T-cell (primary cell): ENCODE measurements at regions not wholly inside any gene's neighbourhood (a gene's known extent, or its start where the extent isn't known, plus 50 kb on each side); places are given as distances from the start of the nearest gene placed in this dataset.

Experiments
- ATAC-seq, 4 experiments: fragments of 200-7000 bp in 3 of 4; fragments of 150-1000 bp in 1 of 4; cut with Tn5 transposase; replicated peaks in 1 of 4; 1 replicate in 3 of 4; 2 replicates in 1 of 4; pipeline ENCODE4 v1.10.0; 2021; ENCODE audit warnings: moderate library complexity in 3 of 4, mild to moderate bottlenecking in 2 of 4, moderate number of reproducible peaks in 1 of 4
- CTCF ChIA-PET, 2 donors: fragments of 300-600 bp; sonication (Branson Sonifier 250); formaldehyde crosslinking; loops; one replicate each; lab custom pipeline; 2022; ENCODE audit warnings: antibody characterized with exemption in 2 of 2; lab: Charles Lee
- POLR2A ChIA-PET, 2 donors: fragments of 300-600 bp; sonication (Branson Sonifier 250); formaldehyde crosslinking; loops; one replicate each; lab custom pipeline; 2022; ENCODE audit warnings: antibody characterized with exemption in 2 of 2; lab: Charles Lee
- DNase-seq, 35 experiments: peaks; one replicate each; pipeline versions ENCODE4 v3.0.0 to v3.0.0-alpha.2; 2013 to 2023
- H3K27ac ChIP-seq: one replicate; pipeline ENCODE4 v1.5.1; 2013; ENCODE audit warnings: low read length
- H3K27me3 ChIP-seq, 2 experiments: replicated peaks in 1 of 2; 1 replicate in 1 of 2; 2 replicates in 1 of 2; pipeline versions ENCODE4 v1.6.1 to v1.7.0; 2013; ENCODE audit warnings: low read length in 1 of 2, mixed read lengths in 1 of 2; ENCODE audit not compliant: control insufficient read depth in 2 of 2, insufficient read depth in 2 of 2; ENCODE audit errors: extremely low read depth in 1 of 2
- H3K36me3 ChIP-seq, 2 donors: 1 replicate in 1 of 2; 2 replicates in 1 of 2; pipeline versions ENCODE4 v1.6.1 to v1.7.0; 2013; ENCODE audit warnings: low read length in 1 of 2; ENCODE audit not compliant: control insufficient read depth in 2 of 2, insufficient read depth in 1 of 2; ENCODE audit errors: extremely low read depth in 1 of 2
- H3K4me1 ChIP-seq, 2 experiments: 1 replicate in 1 of 2; 2 replicates in 1 of 2; pipeline versions ENCODE4 v1.6.1 to v1.7.0; 2013; ENCODE audit warnings: low read length in 2 of 2, mixed read lengths in 1 of 2; ENCODE audit not compliant: insufficient read depth in 2 of 2, control insufficient read depth in 1 of 2; ENCODE audit errors: extremely low read depth in 1 of 2
- H3K4me3 ChIP-seq, 2 donors: 1 replicate in 1 of 2; 2 replicates in 1 of 2; pipeline versions ENCODE4 v1.5.1 to v1.7.0; 2013; ENCODE audit warnings: mild to moderate bottlenecking in 2 of 2, low read length in 1 of 2, moderate library complexity in 1 of 2; ENCODE audit not compliant: control insufficient read depth in 1 of 2; ENCODE audit errors: extremely low read depth in 1 of 2
- H3K9me3 ChIP-seq: 2 replicates; pipeline ENCODE4 v1.7.0; 2013
- H3K27ac Mint-ChIP-seq, 2 donors: one replicate each; pipeline ENCODE4 v1.8.0; 2020 to 2021; ENCODE audit warnings: mild to moderate bottlenecking in 2 of 2, mixed read lengths in 2 of 2
- H3K27me3 Mint-ChIP-seq, 2 donors: one replicate each; pipeline ENCODE4 v1.8.0; 2021 to 2022; ENCODE audit warnings: mixed read lengths in 2 of 2
- H3K36me3 Mint-ChIP-seq: one replicate; pipeline ENCODE4 v1.8.0; 2021; ENCODE audit warnings: mixed read lengths
- H3K4me1 Mint-ChIP-seq, 3 donors: one replicate each; pipeline ENCODE4 v1.8.0; 2020 to 2022; ENCODE audit warnings: mixed read lengths in 3 of 3, mild to moderate bottlenecking in 1 of 3
- H3K4me3 Mint-ChIP-seq, 3 donors: one replicate each; pipeline ENCODE4 v1.8.0; 2020 to 2022; ENCODE audit warnings: mild to moderate bottlenecking in 3 of 3, mixed read lengths in 3 of 3, moderate library complexity in 3 of 3
- H3K9me3 Mint-ChIP-seq, 3 donors: one replicate each; pipeline ENCODE4 v1.8.0; 2020 to 2022; ENCODE audit warnings: mixed read lengths in 3 of 3
- WGBS: methylation state at CpG from one replicate; pipeline ENCODE4 v1.1.5; 2013; ENCODE audit warnings: missing lambda C conversion rate; ENCODE audit not compliant: insufficient coverage; 5-methylcytosine and 5-hydroxymethylcytosine counted together

DNA sequence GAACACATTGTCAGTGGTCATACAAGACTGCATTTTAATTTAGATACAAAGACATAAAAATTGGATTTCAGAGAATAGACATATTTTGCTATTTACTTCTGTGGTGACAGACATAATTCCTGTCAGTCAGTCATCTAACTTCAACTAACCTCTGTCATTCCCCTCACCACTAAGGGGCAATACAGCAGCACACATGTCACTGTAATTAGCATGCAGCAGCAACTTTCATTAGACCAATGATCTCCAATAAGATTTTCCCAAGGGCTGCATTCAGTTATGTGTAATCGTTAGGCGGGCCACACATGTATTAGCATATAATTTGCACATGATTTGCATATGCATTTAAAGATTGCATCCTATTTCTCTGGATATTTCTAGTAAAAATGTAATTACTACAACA is 624.5 kb downstream of the NR4A2 start:
- ATAC-seq (no peak), DNase-seq (no peak)
- no peak overlapping the region for H3K27ac Mint-ChIP-seq
- no peaks in the 10 kb centered on the region for H3K36me3 Mint-ChIP-seq
- no peaks in the 10 kb centered on the region for H3K36me3 ChIP-seq
- H3K4me1 ChIP-seq = no peaks in the 10 kb centered on the region
- H3K9me3 Mint-ChIP-seq = no peaks in the 10 kb centered on the region
- 70% methylated on average over 2 of the region's 2 CpGs for WGBS
- no peaks in the 10 kb centered on the region for H3K9me3 ChIP-seq
- POLR2A ChIA-PET = no interaction called here
- no peak overlapping the region for H3K4me3 Mint-ChIP-seq
- H3K4me1 Mint-ChIP-seq = no peaks in the 10 kb centered on the region
- H3K27me3 ChIP-seq = no peaks in the 10 kb centered on the region
- H3K4me3 ChIP-seq = no peak overlapping the region
- H3K27me3 Mint-ChIP-seq = no peaks in the 10 kb centered on the region
- H3K27ac ChIP-seq = no peak overlapping the region
- CTCF ChIA-PET = no interaction called here

DNA sequence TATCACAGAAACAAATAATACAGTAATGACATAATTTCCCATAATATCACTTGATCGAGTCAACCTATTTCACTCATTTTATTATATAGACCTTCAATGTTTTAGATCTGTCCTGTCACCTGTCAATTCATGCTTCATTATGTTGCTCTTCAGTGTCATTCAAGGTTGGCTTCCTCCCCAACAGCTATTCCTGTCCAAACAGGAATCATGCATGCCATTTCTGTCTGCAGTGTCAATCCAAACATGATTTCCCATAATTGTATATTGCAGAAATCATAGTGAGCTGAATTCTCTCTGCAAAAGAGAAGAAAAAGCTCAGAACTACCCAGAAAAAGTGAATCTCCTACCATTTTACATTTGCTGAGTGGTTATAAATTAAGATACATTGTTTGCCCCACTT is 628.6 kb downstream of the NR4A2 start:
- WGBS = no CpG with 5 or more reads among the region's 1 CpG
- no peaks in the 10 kb centered on the region for H3K27me3 ChIP-seq
- H3K9me3 ChIP-seq = no peaks in the 10 kb centered on the region
- no peaks in the 10 kb centered on the region for H3K4me1 ChIP-seq
- H3K9me3 Mint-ChIP-seq = no peaks in the 10 kb centered on the region
- DNase-seq (no peak), ATAC-seq (no peak)
- H3K4me3 Mint-ChIP-seq = no peak overlapping the region
- no peak overlapping the region for H3K4me3 ChIP-seq
- H3K36me3 Mint-ChIP-seq = no peaks in the 10 kb centered on the region
- CTCF ChIA-PET = no interaction called here
- no peaks in the 10 kb centered on the region for H3K36me3 ChIP-seq
- no peak overlapping the region for H3K27ac ChIP-seq
- H3K4me1 Mint-ChIP-seq = no peaks in the 10 kb centered on the region
- H3K27ac Mint-ChIP-seq = no peak overlapping the region
- H3K27me3 Mint-ChIP-seq = no peaks in the 10 kb centered on the region
- POLR2A ChIA-PET = no interaction called here

GRCh38 chr2:155703048-155703447 is 629.5 kb downstream of the NR4A2 start:
- ChIA-PET POLR2A (no interaction called here), CTCF (no interaction called here)
- ATAC-seq = no peak
- no peaks in the 10 kb centered on the region for H3K4me1 ChIP-seq
- Mint-ChIP-seq H3K4me1 (no peaks in the 10 kb centered on the region), H3K36me3 (no peaks in the 10 kb centered on the region), H3K27ac (no peak overlapping the region), H3K4me3 (no peak overlapping the region), H3K27me3 (no peaks in the 10 kb centered on the region), H3K9me3 (no peaks in the 10 kb centered on the region)
- H3K27ac ChIP-seq = no peak overlapping the region
- no peaks in the 10 kb centered on the region for H3K36me3 ChIP-seq
- no peak overlapping the region for H3K4me3 ChIP-seq
- H3K27me3 ChIP-seq = no peaks in the 10 kb centered on the region
- no peak for DNase-seq
- no CpG with 5 or more reads among the region's 3 CpGs for WGBS
- no peaks in the 10 kb centered on the region for H3K9me3 ChIP-seq

GRCh38 chr2:155701721-155702120 is 630.8 kb downstream of the NR4A2 start:
- POLR2A ChIA-PET = no interaction called here
- Mint-ChIP-seq H3K27me3 (no peaks in the 10 kb centered on the region), H3K27ac (no peak overlapping the region), H3K4me3 (no peak overlapping the region), H3K4me1 (no peaks in the 10 kb centered on the region), H3K9me3 (no peaks in the 10 kb centered on the region), H3K36me3 (no peaks in the 10 kb centered on the region)
- H3K9me3 ChIP-seq = no peaks in the 10 kb centered on the region
- DNase-seq (no peak), ATAC-seq (no peak)
- WGBS = no CpG with 5 or more reads among the region's 1 CpG
- H3K4me1 ChIP-seq = no peaks in the 10 kb centered on the region
- H3K36me3 ChIP-seq = no peaks in the 10 kb centered on the region
- CTCF ChIA-PET = interaction anchor here in 1 of 2 donors (0.5 kb wide), 1 partner anchor 1482 kb away, joined by 5 read pairs; no protein-coding TSS in a partner anchor
- H3K27ac ChIP-seq = no peak overlapping the region
- no peaks in the 10 kb centered on the region for H3K27me3 ChIP-seq
- H3K4me3 ChIP-seq = no peak overlapping the region

GRCh38 chr2:155696571-155696970 is 636.0 kb downstream of the NR4A2 start:
- Mint-ChIP-seq H3K4me1 (no peaks in the 10 kb centered on the region), H3K4me3 (no peak overlapping the region), H3K9me3 (no peaks in the 10 kb centered on the region), H3K36me3 (no peaks in the 10 kb centered on the region), H3K27me3 (no peaks in the 10 kb centered on the region), H3K27ac (no peak overlapping the region)
- Histone ChIP-seq H3K4me3 (no peak overlapping the region), H3K36me3 (no peaks in the 10 kb centered on the region), H3K9me3 (no peaks in the 10 kb centered on the region), H3K4me1 (no peaks in the 10 kb centered on the region), H3K27ac (no peak overlapping the region), H3K27me3 (no peaks in the 10 kb centered on the region)
- DNase-seq (no peak), ATAC-seq (no peak)
- WGBS = no CpG with 5 or more reads among the region's 2 CpGs
- ChIA-PET POLR2A (no interaction called here), CTCF (no interaction called here)

GRCh38 chr2:155695505-155695904 is 637.0 kb downstream of the NR4A2 start:
- no peak overlapping the region for H3K4me3 ChIP-seq
- Mint-ChIP-seq H3K36me3 (no peaks in the 10 kb centered on the region), H3K27me3 (no peaks in the 10 kb centered on the region), H3K27ac (no peak overlapping the region), H3K4me1 (no peaks in the 10 kb centered on the region), H3K4me3 (no peak overlapping the region), H3K9me3 (no peaks in the 10 kb centered on the region)
- ChIA-PET CTCF (no interaction called here), POLR2A (no interaction called here)
- H3K4me1 ChIP-seq = no peaks in the 10 kb centered on the region
- DNase-seq (no peak), ATAC-seq (no peak)
- no peaks in the 10 kb centered on the region for H3K9me3 ChIP-seq
- H3K27ac ChIP-seq = no peak overlapping the region
- 64% methylated on average over 1 of the region's 2 CpGs for WGBS
- H3K36me3 ChIP-seq = no peaks in the 10 kb centered on the region
- H3K27me3 ChIP-seq = no peaks in the 10 kb centered on the region

GRCh38 chr2:155692856-155693255 is 639.7 kb downstream of the NR4A2 start:
- H3K4me3 ChIP-seq = no peak overlapping the region
- ATAC-seq = no peak
- H3K27ac Mint-ChIP-seq = no peak overlapping the region
- POLR2A ChIA-PET = no interaction called here
- no peak for DNase-seq
- H3K36me3 ChIP-seq = no peaks in the 10 kb centered on the region
- no peaks in the 10 kb centered on the region for H3K27me3 ChIP-seq
- no peaks in the 10 kb centered on the region for H3K27me3 Mint-ChIP-seq
- no peaks in the 10 kb centered on the region for H3K4me1 Mint-ChIP-seq
- no peaks in the 10 kb centered on the region for H3K9me3 Mint-ChIP-seq
- no peak overlapping the region for H3K4me3 Mint-ChIP-seq
- no peaks in the 10 kb centered on the region for H3K9me3 ChIP-seq
- no peak overlapping the region for H3K27ac ChIP-seq
- H3K4me1 ChIP-seq = no peaks in the 10 kb centered on the region
- CTCF ChIA-PET = no interaction called here
- H3K36me3 Mint-ChIP-seq = no peaks in the 10 kb centered on the region
